ENCODE measurements at regions not wholly inside any gene's neighbourhood (a gene's known extent, or its start where the extent isn't known, plus 50 kb on each side); places are given as distances from the start of the nearest gene placed in this dataset.

DNA sequence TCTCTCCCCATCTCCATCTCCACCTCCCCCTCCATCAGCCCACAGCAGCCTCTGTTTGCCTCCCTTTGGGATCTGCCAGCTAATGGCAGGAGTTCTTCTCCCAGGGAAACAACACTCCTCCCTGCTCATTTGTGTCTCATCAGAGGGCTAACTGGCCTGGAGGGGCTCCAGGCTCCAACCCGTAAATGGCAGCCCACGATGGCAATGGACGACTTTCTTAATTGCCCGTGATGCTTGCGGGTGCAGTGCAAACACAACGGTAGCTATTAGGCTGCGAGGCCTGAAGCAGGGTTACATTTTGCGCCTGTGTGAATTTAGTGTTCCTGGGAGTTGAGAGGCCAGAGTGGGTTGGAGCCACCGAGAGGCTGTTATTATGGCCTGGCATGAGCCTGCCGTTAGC, 285.1 kb downstream of the TNS1 start:
- TF ChIP-seq, protein P1, sequence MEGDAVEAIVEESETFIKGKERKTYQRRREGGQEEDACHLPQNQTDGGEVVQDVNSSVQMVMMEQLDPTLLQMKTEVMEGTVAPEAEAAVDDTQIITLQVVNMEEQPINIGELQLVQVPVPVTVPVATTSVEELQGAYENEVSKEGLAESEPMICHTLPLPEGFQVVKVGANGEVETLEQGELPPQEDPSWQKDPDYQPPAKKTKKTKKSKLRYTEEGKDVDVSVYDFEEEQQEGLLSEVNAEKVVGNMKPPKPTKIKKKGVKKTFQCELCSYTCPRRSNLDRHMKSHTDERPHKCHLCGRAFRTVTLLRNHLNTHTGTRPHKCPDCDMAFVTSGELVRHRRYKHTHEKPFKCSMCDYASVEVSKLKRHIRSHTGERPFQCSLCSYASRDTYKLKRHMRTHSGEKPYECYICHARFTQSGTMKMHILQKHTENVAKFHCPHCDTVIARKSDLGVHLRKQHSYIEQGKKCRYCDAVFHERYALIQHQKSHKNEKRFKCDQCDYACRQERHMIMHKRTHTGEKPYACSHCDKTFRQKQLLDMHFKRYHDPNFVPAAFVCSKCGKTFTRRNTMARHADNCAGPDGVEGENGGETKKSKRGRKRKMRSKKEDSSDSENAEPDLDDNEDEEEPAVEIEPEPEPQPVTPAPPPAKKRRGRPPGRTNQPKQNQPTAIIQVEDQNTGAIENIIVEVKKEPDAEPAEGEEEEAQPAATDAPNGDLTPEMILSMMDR (conservative IDR thresholded peaks at IDR 0.05; ENCODE audit: low read depth, low read length): no peak
- TF ChIP-seq EZH2 (IDR thresholded peaks at IDR 0.05; ENCODE audit: borderline replicate concordance, low read depth, low read length, poor library complexity, severe bottlenecking): no peak
